ENCODE measurements at regions not wholly inside any gene's neighbourhood (a gene's known extent, or its start where the extent isn't known, plus 50 kb on each side); places are given as distances from the start of the nearest gene placed in this dataset.

GRCh38 chr2:65512783-65513182 is 80.4 kb upstream of the SPRED2 start:
- H3K4me3 ChIP-seq (ENCODE audit: low read depth, low read length) = no peak overlapping the region
- H3K4me1 ChIP-seq (ENCODE audit: control insufficient read depth, insufficient read depth, low read length) = no peaks in the 10 kb centered on the region
- H3K9me3 ChIP-seq (ENCODE audit: control insufficient read depth, insufficient read depth, low read length) = no peaks in the 10 kb centered on the region
- H3K27me3 ChIP-seq (ENCODE audit: control insufficient read depth, insufficient read depth, low read length) = no peaks in the 10 kb centered on the region
- H3K9ac ChIP-seq (ENCODE audit: low read depth, low read length) = no peak overlapping the region
- no peaks in the 10 kb centered on the region for H3K36me3 ChIP-seq (ENCODE audit: control insufficient read depth, insufficient read depth, low read length)

DNA sequence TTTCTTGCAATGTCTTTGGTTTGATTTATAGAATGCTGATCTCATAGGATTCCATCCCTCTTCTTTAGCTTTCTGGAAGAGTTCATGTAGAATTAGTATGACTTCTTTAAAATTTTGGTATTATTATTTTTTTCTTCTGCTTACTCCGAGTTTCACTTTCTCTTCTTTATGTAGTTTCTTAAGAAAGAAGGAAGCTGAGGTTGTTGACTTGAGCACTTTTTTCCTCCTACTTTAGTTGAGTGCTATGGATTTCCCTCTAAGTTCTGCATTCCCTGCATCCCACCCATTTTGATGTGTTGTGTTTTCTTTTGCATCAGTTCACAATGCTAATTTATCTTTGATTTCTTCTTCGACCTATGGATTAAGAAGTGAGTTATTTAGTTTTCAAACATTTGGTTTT is 78.9 kb upstream of the SPRED2 start:
- Histone ChIP-seq H3K4me1 (ENCODE audit: control insufficient read depth, insufficient read depth, low read length) (no peaks in the 10 kb centered on the region), H3K27me3 (ENCODE audit: control insufficient read depth, insufficient read depth, low read length) (no peaks in the 10 kb centered on the region), H3K9me3 (ENCODE audit: control insufficient read depth, insufficient read depth, low read length) (no peaks in the 10 kb centered on the region), H3K9ac (ENCODE audit: low read depth, low read length) (no peak overlapping the region), H3K4me3 (ENCODE audit: low read depth, low read length) (no peak overlapping the region), H3K36me3 (ENCODE audit: control insufficient read depth, insufficient read depth, low read length) (no peaks in the 10 kb centered on the region)

DNA sequence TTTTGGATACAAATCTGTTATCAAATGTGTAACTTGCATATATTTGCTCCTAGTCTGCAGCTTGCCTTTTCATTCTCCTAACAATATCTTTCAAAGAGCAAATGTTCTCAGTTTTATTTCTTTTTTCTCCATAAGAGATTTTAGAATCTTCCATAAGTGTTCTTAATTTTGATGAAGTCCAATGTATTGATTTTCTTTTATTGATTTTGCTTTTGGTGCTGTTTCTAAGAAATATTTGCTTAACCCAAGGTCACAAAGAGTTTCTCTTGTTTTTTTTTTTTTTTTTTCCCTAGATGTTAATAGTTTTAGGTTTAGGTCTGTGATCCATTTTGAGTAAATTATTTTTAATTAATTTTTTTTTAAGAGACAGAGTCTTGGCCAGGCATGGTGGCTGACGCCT is 75.8 kb upstream of the SPRED2 start:
- Histone ChIP-seq H3K27me3 (ENCODE audit: control insufficient read depth, insufficient read depth, low read length) (no peaks in the 10 kb centered on the region), H3K36me3 (ENCODE audit: control insufficient read depth, insufficient read depth, low read length) (no peaks in the 10 kb centered on the region), H3K4me3 (ENCODE audit: low read depth, low read length) (no peak overlapping the region), H3K4me1 (ENCODE audit: control insufficient read depth, insufficient read depth, low read length) (peaks cover 3% of the 10 kb centered on the region), H3K9ac (ENCODE audit: low read depth, low read length) (no peak overlapping the region), H3K9me3 (ENCODE audit: control insufficient read depth, insufficient read depth, low read length) (no peaks in the 10 kb centered on the region)

DNA sequence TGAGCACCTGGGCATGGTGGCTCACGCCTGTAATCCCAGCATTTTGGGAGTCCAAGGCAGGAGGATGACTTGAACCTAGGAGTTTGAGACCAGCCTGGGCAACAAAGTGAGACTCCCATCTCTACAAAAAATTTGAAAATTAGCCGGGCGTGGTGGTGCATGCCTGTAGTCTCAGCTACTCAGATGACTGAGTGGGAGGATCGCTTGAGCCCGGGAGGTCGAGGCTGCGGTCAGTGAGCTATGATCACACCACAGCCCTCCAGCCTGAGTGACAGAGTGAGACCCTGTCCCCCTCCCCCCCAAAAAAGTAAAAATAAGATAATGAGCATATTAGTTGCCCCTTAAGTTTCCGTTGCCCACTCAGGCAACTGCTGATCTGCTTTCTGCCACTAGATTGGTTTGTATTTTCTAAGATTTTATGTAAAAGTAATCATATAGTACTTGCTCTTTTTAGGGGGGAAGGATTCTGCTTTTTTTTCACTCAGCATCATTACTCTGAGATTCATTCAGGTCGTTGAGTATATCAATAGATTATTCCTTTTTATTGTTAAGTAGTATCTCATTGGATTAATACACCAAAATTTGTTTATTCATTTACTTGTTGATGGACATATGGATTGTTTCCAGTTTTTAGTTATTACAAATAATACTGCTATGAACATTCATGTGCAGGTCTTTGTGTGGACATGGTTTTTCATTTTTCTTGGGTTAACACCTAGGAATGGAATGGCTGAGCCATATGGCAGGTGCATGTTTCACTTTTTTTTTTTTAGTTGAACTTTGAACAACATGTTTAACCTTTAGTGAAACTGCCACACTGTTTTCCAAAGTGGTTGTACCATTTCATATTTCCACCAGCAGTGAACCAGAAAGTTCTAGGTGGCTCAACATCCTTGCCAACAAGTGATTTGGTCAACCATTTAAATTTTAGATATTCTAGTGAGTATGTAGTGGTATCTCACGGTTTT is 75.0 kb upstream of the SPRED2 start:
- Histone ChIP-seq H3K4me3 (ENCODE audit: low read depth, low read length) (no peak overlapping the region), H3K9me3 (ENCODE audit: control insufficient read depth, insufficient read depth, low read length) (no peaks in the 10 kb centered on the region), H3K9ac (ENCODE audit: low read depth, low read length) (no peak overlapping the region), H3K36me3 (ENCODE audit: control insufficient read depth, insufficient read depth, low read length) (no peaks in the 10 kb centered on the region), H3K27me3 (ENCODE audit: control insufficient read depth, insufficient read depth, low read length) (no peaks in the 10 kb centered on the region), H3K4me1 (ENCODE audit: control insufficient read depth, insufficient read depth, low read length) (peaks cover 3% of the 10 kb centered on the region)

DNA sequence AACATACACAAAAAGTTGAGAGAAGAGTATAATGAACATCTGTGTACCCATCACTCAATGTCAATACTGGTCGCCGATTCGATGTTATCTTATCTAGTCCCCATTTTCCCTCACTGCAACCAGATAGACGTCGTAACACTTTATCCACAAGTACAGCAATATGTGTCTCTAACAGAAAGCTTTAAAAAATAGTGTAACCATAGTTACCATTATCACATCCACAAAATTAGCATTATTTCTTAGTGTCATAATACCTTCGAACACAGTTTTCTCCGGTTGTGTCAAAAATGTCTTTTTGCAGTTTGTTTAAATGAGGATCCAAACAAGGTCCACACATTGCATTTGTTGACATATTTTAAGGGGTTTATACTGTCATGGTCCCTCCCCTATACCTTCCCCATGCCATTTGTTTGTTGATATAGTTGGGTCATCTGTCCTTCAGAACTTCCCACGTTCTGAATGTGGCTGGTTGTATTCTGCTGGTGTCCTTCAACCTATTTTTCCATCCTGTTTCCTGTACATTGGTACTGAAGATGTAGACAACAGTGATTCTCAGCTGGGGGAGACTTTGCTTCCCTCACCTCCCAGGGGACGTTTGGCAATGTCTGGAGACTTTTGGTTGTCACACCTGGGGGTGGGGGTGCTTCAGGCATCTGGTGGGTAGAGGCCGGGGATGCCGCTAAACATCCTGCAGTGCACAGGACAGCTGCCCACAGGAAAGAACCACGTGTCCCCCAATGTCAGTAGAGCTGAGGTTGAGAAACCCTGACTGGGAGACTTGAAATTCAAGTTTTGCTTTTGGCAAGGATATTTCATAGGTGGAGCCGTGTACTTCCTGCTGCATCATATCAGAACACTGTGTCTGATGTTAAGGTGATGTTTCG is 72.7 kb upstream of the SPRED2 start:
- H3K4me1 ChIP-seq (ENCODE audit: control insufficient read depth, insufficient read depth, low read length) = peaks cover 3% of the 10 kb centered on the region
- H3K36me3 ChIP-seq (ENCODE audit: control insufficient read depth, insufficient read depth, low read length) = no peaks in the 10 kb centered on the region
- H3K27me3 ChIP-seq (ENCODE audit: control insufficient read depth, insufficient read depth, low read length) = no peaks in the 10 kb centered on the region
- no peak overlapping the region for H3K9ac ChIP-seq (ENCODE audit: low read depth, low read length)
- H3K4me3 ChIP-seq (ENCODE audit: low read depth, low read length) = no peak overlapping the region
- no peaks in the 10 kb centered on the region for H3K9me3 ChIP-seq (ENCODE audit: control insufficient read depth, insufficient read depth, low read length)

DNA sequence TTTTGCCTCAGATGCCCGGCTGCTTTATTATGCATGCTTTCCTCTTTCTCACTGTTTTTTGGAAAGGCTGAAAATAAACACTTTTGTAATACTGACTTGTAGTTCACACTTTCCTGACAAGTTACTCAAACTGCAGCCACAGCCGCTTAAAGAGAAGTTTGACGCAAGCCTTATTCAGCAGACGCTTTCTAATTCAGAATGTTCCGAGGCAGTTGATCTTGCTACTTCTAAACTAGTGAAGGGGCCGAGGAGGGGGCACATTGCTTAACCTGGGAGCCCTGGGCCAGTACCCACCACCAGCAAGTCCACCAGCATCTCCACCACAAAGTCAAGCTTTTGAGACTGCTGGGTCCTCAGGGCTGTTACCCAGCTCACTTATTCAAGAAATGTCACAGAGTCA is 71.8 kb upstream of the SPRED2 start:
- Histone ChIP-seq H3K36me3 (ENCODE audit: control insufficient read depth, insufficient read depth, low read length) (no peaks in the 10 kb centered on the region), H3K9me3 (ENCODE audit: control insufficient read depth, insufficient read depth, low read length) (no peaks in the 10 kb centered on the region), H3K27me3 (ENCODE audit: control insufficient read depth, insufficient read depth, low read length) (no peaks in the 10 kb centered on the region), H3K4me3 (ENCODE audit: low read depth, low read length) (no peak overlapping the region), H3K9ac (ENCODE audit: low read depth, low read length) (no peak overlapping the region), H3K4me1 (ENCODE audit: control insufficient read depth, insufficient read depth, low read length) (peaks cover 3% of the 10 kb centered on the region)

- Histone ChIP-seq H3K4me1 (ENCODE audit: control insufficient read depth, insufficient read depth, low read length) (peaks cover 3% of the 10 kb centered on the region), H3K9me3 (ENCODE audit: control insufficient read depth, insufficient read depth, low read length) (no peaks in the 10 kb centered on the region), H3K27me3 (ENCODE audit: control insufficient read depth, insufficient read depth, low read length) (no peaks in the 10 kb centered on the region), H3K36me3 (ENCODE audit: control insufficient read depth, insufficient read depth, low read length) (no peaks in the 10 kb centered on the region), H3K4me3 (ENCODE audit: low read depth, low read length) (no peak overlapping the region), H3K9ac (ENCODE audit: low read depth, low read length) (no peak overlapping the region)
These were observed 71.3 kb upstream of the SPRED2 start for GRCh38 chr2:65503746-65504145.

- Histone ChIP-seq H3K9ac (ENCODE audit: low read depth, low read length) (no peak overlapping the region), H3K9me3 (ENCODE audit: control insufficient read depth, insufficient read depth, low read length) (no peaks in the 10 kb centered on the region), H3K4me1 (ENCODE audit: control insufficient read depth, insufficient read depth, low read length) (peaks cover 3% of the 10 kb centered on the region), H3K36me3 (ENCODE audit: control insufficient read depth, insufficient read depth, low read length) (no peaks in the 10 kb centered on the region), H3K27me3 (ENCODE audit: control insufficient read depth, insufficient read depth, low read length) (no peaks in the 10 kb centered on the region), H3K4me3 (ENCODE audit: low read depth, low read length) (no peak overlapping the region)
These were observed 69.4 kb upstream of the SPRED2 start for GRCh38 chr2:65501836-65502235.

DNA sequence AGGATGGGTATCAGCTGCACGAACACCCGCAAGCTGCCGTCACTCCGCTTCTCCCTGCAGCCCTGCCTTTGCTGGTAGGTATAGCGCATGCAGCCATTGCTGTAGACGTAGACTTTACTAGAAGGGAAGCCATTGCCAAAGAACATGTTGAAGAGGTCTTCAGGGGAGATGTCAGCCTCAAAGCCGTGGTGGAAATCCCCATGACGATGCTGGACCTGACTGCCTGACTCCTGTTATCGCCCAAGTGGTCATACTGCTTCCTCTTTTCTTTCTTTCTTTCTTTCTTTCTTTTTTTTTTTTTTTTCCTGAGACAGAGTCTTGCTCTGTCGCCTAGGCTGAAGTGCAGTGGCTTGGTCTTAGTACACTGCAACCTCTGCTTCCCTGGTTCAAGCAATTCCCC is 68.7 kb upstream of the SPRED2 start:
- Histone ChIP-seq H3K9ac (ENCODE audit: low read depth, low read length) (no peak overlapping the region), H3K27me3 (ENCODE audit: control insufficient read depth, insufficient read depth, low read length) (no peaks in the 10 kb centered on the region), H3K36me3 (ENCODE audit: control insufficient read depth, insufficient read depth, low read length) (no peaks in the 10 kb centered on the region), H3K4me3 (ENCODE audit: low read depth, low read length) (no peak overlapping the region), H3K4me1 (ENCODE audit: control insufficient read depth, insufficient read depth, low read length) (peaks cover 3% of the 10 kb centered on the region), H3K9me3 (ENCODE audit: control insufficient read depth, insufficient read depth, low read length) (no peaks in the 10 kb centered on the region)

GRCh38 chr2:65500310-65501040 is 68.1 kb upstream of the SPRED2 start:
- Histone ChIP-seq H3K9me3 (ENCODE audit: control insufficient read depth, insufficient read depth, low read length) (no peaks in the 10 kb centered on the region), H3K27me3 (ENCODE audit: control insufficient read depth, insufficient read depth, low read length) (no peaks in the 10 kb centered on the region), H3K36me3 (ENCODE audit: control insufficient read depth, insufficient read depth, low read length) (no peaks in the 10 kb centered on the region), H3K9ac (ENCODE audit: low read depth, low read length) (no peak overlapping the region), H3K4me3 (ENCODE audit: low read depth, low read length) (no peak overlapping the region), H3K4me1 (ENCODE audit: control insufficient read depth, insufficient read depth, low read length) (peaks cover 3% of the 10 kb centered on the region)

DNA sequence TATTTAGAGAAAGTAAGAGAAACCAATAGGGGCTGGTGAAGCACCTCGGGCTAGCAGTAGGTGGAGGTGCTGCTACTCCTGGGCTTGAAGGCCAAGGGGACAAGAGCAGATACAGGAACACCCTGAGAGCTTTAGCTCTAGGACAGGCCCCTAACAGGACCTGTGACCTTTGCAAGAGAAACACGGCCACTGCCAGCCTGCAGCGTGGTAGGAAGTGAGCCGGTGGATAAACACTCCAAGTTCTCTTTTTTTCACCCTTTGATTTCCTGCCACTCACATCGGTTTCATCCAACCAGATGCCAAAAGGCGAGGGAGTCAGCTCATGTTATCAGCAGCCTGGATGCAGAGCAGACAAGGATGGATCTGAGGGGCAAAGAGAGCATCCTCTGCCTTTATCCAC is 66.8 kb upstream of the SPRED2 start:
- H3K27me3 ChIP-seq (ENCODE audit: control insufficient read depth, insufficient read depth, low read length) = no peaks in the 10 kb centered on the region
- H3K4me1 ChIP-seq (ENCODE audit: control insufficient read depth, insufficient read depth, low read length) = no peaks in the 10 kb centered on the region
- no peak overlapping the region for H3K4me3 ChIP-seq (ENCODE audit: low read depth, low read length)
- no peaks in the 10 kb centered on the region for H3K9me3 ChIP-seq (ENCODE audit: control insufficient read depth, insufficient read depth, low read length)
- H3K9ac ChIP-seq (ENCODE audit: low read depth, low read length) = no peak overlapping the region
- no peaks in the 10 kb centered on the region for H3K36me3 ChIP-seq (ENCODE audit: control insufficient read depth, insufficient read depth, low read length)
